ENCODE measurements at regions not wholly inside any gene's neighbourhood (a gene's known extent, or its start where the extent isn't known, plus 50 kb on each side); places are given as distances from the start of the nearest gene placed in this dataset.

DNA sequence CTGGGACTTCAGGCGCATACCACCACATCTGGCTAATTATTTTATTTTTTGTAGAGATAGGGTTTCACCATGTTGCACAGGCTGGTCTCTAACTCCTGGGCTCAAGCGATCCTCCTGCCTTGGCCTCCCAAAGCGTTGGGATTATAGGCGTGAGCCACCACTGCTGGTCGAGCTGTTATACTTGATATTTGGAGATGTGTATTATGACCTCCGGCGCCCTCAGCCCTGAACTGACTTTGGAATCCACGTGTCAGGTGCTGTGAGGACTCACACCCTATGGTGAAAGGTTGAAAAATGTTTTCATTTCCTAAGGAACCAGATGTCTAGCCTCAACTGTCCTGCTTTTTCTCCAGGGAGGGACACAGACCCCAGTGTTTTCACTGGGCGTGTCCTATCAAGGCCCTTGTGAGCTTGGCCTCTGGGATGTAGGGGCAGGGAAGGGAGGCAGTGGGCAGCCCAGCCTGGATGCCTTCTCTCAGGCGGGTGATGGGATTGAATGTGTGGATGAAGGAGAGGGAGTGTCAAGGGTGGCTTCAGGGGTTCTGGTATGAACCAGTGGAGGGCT lies 56.4 kb upstream of the HAAO start (continued):
- TF ChIP-seq, protein P1, sequence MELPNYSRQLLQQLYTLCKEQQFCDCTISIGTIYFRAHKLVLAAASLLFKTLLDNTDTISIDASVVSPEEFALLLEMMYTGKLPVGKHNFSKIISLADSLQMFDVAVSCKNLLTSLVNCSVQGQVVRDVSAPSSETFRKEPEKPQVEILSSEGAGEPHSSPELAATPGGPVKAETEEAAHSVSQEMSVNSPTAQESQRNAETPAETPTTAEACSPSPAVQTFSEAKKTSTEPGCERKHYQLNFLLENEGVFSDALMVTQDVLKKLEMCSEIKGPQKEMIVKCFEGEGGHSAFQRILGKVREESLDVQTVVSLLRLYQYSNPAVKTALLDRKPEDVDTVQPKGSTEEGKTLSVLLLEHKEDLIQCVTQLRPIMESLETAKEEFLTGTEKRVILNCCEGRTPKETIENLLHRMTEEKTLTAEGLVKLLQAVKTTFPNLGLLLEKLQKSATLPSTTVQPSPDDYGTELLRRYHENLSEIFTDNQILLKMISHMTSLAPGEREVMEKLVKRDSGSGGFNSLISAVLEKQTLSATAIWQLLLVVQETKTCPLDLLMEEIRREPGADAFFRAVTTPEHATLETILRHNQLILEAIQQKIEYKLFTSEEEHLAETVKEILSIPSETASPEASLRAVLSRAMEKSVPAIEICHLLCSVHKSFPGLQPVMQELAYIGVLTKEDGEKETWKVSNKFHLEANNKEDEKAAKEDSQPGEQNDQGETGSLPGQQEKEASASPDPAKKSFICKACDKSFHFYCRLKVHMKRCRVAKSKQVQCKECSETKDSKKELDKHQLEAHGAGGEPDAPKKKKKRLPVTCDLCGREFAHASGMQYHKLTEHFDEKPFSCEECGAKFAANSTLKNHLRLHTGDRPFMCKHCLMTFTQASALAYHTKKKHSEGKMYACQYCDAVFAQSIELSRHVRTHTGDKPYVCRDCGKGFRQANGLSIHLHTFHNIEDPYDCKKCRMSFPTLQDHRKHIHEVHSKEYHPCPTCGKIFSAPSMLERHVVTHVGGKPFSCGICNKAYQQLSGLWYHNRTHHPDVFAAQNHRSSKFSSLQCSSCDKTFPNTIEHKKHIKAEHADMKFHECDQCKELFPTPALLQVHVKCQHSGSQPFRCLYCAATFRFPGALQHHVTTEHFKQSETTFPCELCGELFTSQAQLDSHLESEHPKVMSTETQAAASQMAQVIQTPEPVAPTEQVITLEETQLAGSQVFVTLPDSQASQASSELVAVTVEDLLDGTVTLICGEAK (IDR thresholded peaks at IDR 0.05; ENCODE audit: borderline replicate concordance) = no peak
- no peak for TF ChIP-seq ZNF622 (IDR thresholded peaks at IDR 0.05)
- TF ChIP-seq HDAC6 (IDR thresholded peaks at IDR 0.05; ENCODE audit: unreplicated experiment) = no peak
- no peak for TF ChIP-seq SREBF2 (IDR thresholded peaks at IDR 0.05; ENCODE audit: low read length)
- TF ChIP-seq TCF3 (IDR thresholded peaks at IDR 0.05; ENCODE audit: borderline replicate concordance, insufficient read depth, low read depth, low read length) = no peak
- TF ChIP-seq, protein P2, sequence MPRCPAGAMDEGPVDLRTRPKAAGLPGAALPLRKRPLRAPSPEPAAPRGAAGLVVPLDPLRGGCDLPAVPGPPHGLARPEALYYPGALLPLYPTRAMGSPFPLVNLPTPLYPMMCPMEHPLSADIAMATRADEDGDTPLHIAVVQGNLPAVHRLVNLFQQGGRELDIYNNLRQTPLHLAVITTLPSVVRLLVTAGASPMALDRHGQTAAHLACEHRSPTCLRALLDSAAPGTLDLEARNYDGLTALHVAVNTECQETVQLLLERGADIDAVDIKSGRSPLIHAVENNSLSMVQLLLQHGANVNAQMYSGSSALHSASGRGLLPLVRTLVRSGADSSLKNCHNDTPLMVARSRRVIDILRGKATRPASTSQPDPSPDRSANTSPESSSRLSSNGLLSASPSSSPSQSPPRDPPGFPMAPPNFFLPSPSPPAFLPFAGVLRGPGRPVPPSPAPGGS (IDR thresholded peaks at IDR 0.05; ENCODE audit: borderline replicate concordance, insufficient read depth, low read depth, low read length, poor library complexity, severe bottlenecking) = no peak
- TF ChIP-seq, protein P3, sequence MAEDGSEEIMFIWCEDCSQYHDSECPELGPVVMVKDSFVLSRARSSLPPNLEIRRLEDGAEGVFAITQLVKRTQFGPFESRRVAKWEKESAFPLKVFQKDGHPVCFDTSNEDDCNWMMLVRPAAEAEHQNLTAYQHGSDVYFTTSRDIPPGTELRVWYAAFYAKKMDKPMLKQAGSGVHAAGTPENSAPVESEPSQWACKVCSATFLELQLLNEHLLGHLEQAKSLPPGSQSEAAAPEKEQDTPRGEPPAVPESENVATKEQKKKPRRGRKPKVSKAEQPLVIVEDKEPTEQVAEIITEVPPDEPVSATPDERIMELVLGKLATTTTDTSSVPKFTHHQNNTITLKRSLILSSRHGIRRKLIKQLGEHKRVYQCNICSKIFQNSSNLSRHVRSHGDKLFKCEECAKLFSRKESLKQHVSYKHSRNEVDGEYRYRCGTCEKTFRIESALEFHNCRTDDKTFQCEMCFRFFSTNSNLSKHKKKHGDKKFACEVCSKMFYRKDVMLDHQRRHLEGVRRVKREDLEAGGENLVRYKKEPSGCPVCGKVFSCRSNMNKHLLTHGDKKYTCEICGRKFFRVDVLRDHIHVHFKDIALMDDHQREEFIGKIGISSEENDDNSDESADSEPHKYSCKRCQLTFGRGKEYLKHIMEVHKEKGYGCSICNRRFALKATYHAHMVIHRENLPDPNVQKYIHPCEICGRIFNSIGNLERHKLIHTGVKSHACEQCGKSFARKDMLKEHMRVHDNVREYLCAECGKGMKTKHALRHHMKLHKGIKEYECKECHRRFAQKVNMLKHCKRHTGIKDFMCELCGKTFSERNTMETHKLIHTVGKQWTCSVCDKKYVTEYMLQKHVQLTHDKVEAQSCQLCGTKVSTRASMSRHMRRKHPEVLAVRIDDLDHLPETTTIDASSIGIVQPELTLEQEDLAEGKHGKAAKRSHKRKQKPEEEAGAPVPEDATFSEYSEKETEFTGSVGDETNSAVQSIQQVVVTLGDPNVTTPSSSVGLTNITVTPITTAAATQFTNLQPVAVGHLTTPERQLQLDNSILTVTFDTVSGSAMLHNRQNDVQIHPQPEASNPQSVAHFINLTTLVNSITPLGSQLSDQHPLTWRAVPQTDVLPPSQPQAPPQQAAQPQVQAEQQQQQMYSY (CRISPR knock-in tag; IDR thresholded peaks at IDR 0.05) = no peak
- no peak for TF ChIP-seq ATF7 (IDR thresholded peaks at IDR 0.05; ENCODE audit: low read depth)
- TF ChIP-seq BMI1 (IDR thresholded peaks at IDR 0.05; ENCODE audit: borderline replicate concordance) = no peak
- TF ChIP-seq CHD2 (IDR thresholded peaks at IDR 0.05; ENCODE audit: borderline replicate concordance, low read depth, low read length) = no peak
